HCT116 (cell line): ENCODE measurements at regions not wholly inside any gene's neighbourhood (a gene's known extent, or its start where the extent isn't known, plus 50 kb on each side); places are given as distances from the start of the nearest gene placed in this dataset.

Experiments used
- ATAC-seq: fragments of 200-7000 bp; cut with Tn5 transposase; 2 replicates; pipeline ENCODE4 v1.9.1; 2020; ENCODE audit warnings: mild to moderate bottlenecking, moderate library complexity
- BruUV-seq: library from RNA; stranded (reverse); fragments of 400-500 nt; replicated peaks from 2 replicates; lab custom pipeline; 2021; lab: Mats Ljungman, UMichigan
- CTCF ChIA-PET: fragments of 300-600 bp; sonication (Branson Sonifier 250); formaldehyde crosslinking; loops from one replicate; lab custom pipeline; 2021; ENCODE audit warnings: antibody characterized with exemption; lab: Charles Lee
- POLR2A ChIA-PET: fragments of 300-600, 350-600 bp; sonication (Branson Sonifier 250); formaldehyde crosslinking; loops from one replicate; lab custom pipeline; 2021; ENCODE audit warnings: antibody characterized with exemption; lab: Charles Lee
- RAD21 ChIA-PET, 2 experiments: fragments of 300-600 bp; sonication (Branson Sonifier 250); formaldehyde crosslinking; loops; one replicate each; lab custom pipeline; 2023; ENCODE audit warnings: low total read pairs in 2 of 2; ENCODE audit not compliant: uncharacterized antibody in 2 of 2, unreplicated experiment in 2 of 2, low non-redundant PET in 1 of 2; lab: Charles Lee
- DNase-seq: peaks from one replicate; pipeline ENCODE4 v3.0.0-alpha.2; 2010; ENCODE audit warnings: low read depth, low spot score
- H2AFZ ChIP-seq: fragments of 200-600 bp; shearing (Covaris generic), sonication (generic); 2 replicates; pipeline ENCODE4 v1.6.1; 2017; ENCODE audit warnings: low read depth, mixed run types, mixed read lengths, antibody characterized with exemption, low read length; ENCODE audit not compliant: poor library complexity, severe bottlenecking
- H3K27ac ChIP-seq: 2 replicates; pipeline ENCODE4 v1.5.1; 2012; ENCODE audit warnings: low read depth, low read length
- H3K27me3 ChIP-seq: fragments of 200-600 bp; sonication (generic); 2 replicates; pipeline ENCODE4 v1.6.1; 2016; ENCODE audit warnings: mixed run types, low read length, mixed read lengths; ENCODE audit not compliant: insufficient read depth
- H3K36me3 ChIP-seq, 2 experiments: fragments of 200-500 bp in 1 of 2; fragments of 200-600 bp in 1 of 2; sonication (Bioruptor generic) in 1 of 2; sonication (generic) in 1 of 2; 2 replicates each; pipeline versions ENCODE4 v1.5.1 to v1.6.1; 2014 to 2016; ENCODE audit warnings: low read length in 2 of 2, inconsistent platforms in 1 of 2, mixed read lengths in 1 of 2, mixed run types in 1 of 2; ENCODE audit not compliant: insufficient read depth in 2 of 2, control insufficient read depth in 1 of 2
- H3K4me1 ChIP-seq, 2 experiments: fragments of 200-600 bp in 1 of 2; sonication (generic) in 1 of 2; 2 replicates each; pipeline versions ENCODE4 v1.5.1 to v1.6.1; 2012 to 2017; ENCODE audit warnings: low read length in 2 of 2, inconsistent platforms in 1 of 2, mild to moderate bottlenecking in 1 of 2, mixed read lengths in 1 of 2, mixed run types in 1 of 2, moderate library complexity in 1 of 2; ENCODE audit not compliant: insufficient read depth in 2 of 2, control insufficient read depth in 1 of 2
- H3K4me2 ChIP-seq: fragments of 200-600 bp; sonication (generic); 2 replicates; pipeline ENCODE4 v1.6.1; 2017; ENCODE audit warnings: mixed run types, low read length, mixed read lengths
- H3K4me3 ChIP-seq, 2 experiments: fragments of 200-600 bp in 1 of 2; sonication (generic) in 1 of 2; replicated peaks in 1 of 2; 2 replicates each; pipeline ENCODE4 v1.5.1; 2011 to 2016; ENCODE audit warnings: low read length in 2 of 2, control low read depth in 1 of 2, low read depth in 1 of 2, mild to moderate bottlenecking in 1 of 2, mixed read lengths in 1 of 2, mixed run types in 1 of 2
- H3K79me2 ChIP-seq: fragments of 200-600 bp; sonication (generic); 2 replicates; pipeline ENCODE4 v1.6.1; 2017; ENCODE audit warnings: mild to moderate bottlenecking, mixed run types, low read length, moderate library complexity, mixed read lengths; ENCODE audit not compliant: insufficient read depth
- H3K9ac ChIP-seq: fragments of 200-600 bp; sonication (generic); 2 replicates; pipeline ENCODE4 v1.6.1; 2016; ENCODE audit warnings: low read length, mixed read lengths
- H3K9me2 ChIP-seq: fragments of 200-600 bp; sonication (generic), shearing (Covaris generic); 2 replicates; pipeline ENCODE4 v1.6.1; 2017; ENCODE audit warnings: mixed run types, mild to moderate bottlenecking, moderate library complexity; ENCODE audit not compliant: insufficient read depth
- H3K9me3 ChIP-seq, 2 experiments: fragments of 200-500 bp in 1 of 2; fragments of 200-600 bp in 1 of 2; sonication (Bioruptor generic) in 1 of 2; sonication (generic) in 1 of 2; 2 replicates each; pipeline ENCODE4 v1.6.1; 2014 to 2017; ENCODE audit warnings: low read length in 2 of 2, mixed read lengths in 2 of 2, inconsistent platforms in 1 of 2, low read depth in 1 of 2, mild to moderate bottlenecking in 1 of 2, mixed run types in 1 of 2, moderate library complexity in 1 of 2; ENCODE audit not compliant: control insufficient read depth in 1 of 2, insufficient read depth in 1 of 2
- H4K20me1 ChIP-seq: fragments of 200-600 bp; sonication (generic), shearing (Covaris generic); 2 replicates; pipeline ENCODE4 v1.6.1; 2017; ENCODE audit warnings: mixed run types, mild to moderate bottlenecking, moderate library complexity; ENCODE audit not compliant: insufficient read depth
- ATF3 ChIP-seq: IDR thresholded peaks from 2 replicates; pipeline ENCODE4 v1.6.1; 2012
- ELF1 ChIP-seq: IDR thresholded peaks from 2 replicates; pipeline ENCODE4 v1.6.1; 2012; ENCODE audit warnings: low read depth, borderline replicate concordance
- FOSL1 ChIP-seq: IDR thresholded peaks from 2 replicates; pipeline ENCODE4 v1.6.1; 2012; ENCODE audit warnings: low read depth
- MAX ChIP-seq: IDR thresholded peaks from 2 replicates; pipeline ENCODE4 v1.6.1; 2012
- REST ChIP-seq: IDR thresholded peaks from 2 replicates; pipeline ENCODE4 v1.6.1; 2012; ENCODE audit warnings: low read depth
- SP1 ChIP-seq: IDR thresholded peaks from 2 replicates; pipeline ENCODE4 v1.6.1; 2012; ENCODE audit warnings: low read depth
- TCF7L2 ChIP-seq: IDR thresholded peaks from 2 replicates; pipeline ENCODE4 v1.7.0; 2011; ENCODE audit warnings: borderline replicate concordance, inconsistent platforms; ENCODE audit not compliant: insufficient read depth, insufficient read length; ENCODE audit errors: extremely low read depth
- ZFX ChIP-seq: fragments of 450-650 bp; IDR thresholded peaks from 2 replicates; pipeline ENCODE4 v1.6.1; 2017
- ZNF274 ChIP-seq: fragments of 200-500 bp; sonication (Bioruptor generic); IDR thresholded peaks from 2 replicates; pipeline ENCODE4 v1.6.1; 2014; ENCODE audit warnings: mild to moderate bottlenecking, low read depth, low read length, inconsistent platforms
- intact Hi-C: fragments of 100-400 bp; cut with micrococcal nuclease; formaldehyde crosslinking; loops from 2 replicates; pipeline ENCODE4 v1.10.0; 2022

GRCh38 chr3:194936659-194937058, 251.0 kb downstream of the FAM43A start:
- CTCF ChIA-PET, result no interaction called here
- H3K36me3 ChIP-seq, result no peaks in the 10 kb centered on the region; a peak in 1 of 4 replicates
- no peaks in the 10 kb centered on the region for H3K9me2 ChIP-seq
- no peak overlapping the region for H3K9ac ChIP-seq
- H4K20me1 ChIP-seq, result no peaks in the 10 kb centered on the region
- no peak overlapping the region for H3K4me3 ChIP-seq
- TF ChIP-seq ZFX (no peak), FOSL1 (no peak), ATF3 (no peak), REST (no peak), TCF7L2 (no peak), ZNF274 (no peak), SP1 (no peak), ELF1 (no peak), MAX (no peak)
- H3K4me2 ChIP-seq, result no peak overlapping the region
- H3K79me2 ChIP-seq, result no peaks in the 10 kb centered on the region
- RAD21 ChIA-PET, result no interaction called here
- intact Hi-C loops, result no loop called here
- H3K9me3 ChIP-seq, result no peaks in the 10 kb centered on the region; a peak in 1 of 4 replicates
- BruUV-seq, result no TSS peak
- no peak for ATAC-seq
- no peak for DNase-seq
- H3K27me3 ChIP-seq, result no peaks in the 10 kb centered on the region
- H2AFZ ChIP-seq, result no peak overlapping the region
- H3K27ac ChIP-seq, result no peak overlapping the region
- H3K4me1 ChIP-seq, result no peaks in the 10 kb centered on the region
- POLR2A ChIA-PET, result no interaction called here
